ENCODE measurements at regions not wholly inside any gene's neighbourhood (a gene's known extent, or its start where the extent isn't known, plus 50 kb on each side); places are given as distances from the start of the nearest gene placed in this dataset.

GRCh38 chr6:48818052-48818412 is 645.0 kb downstream of the MMUT start:
- Histone ChIP-seq H3K18ac (ENCODE audit: insufficient read length, low read depth, low read length) (no peak overlapping the region), H3K4me1 (ENCODE audit: insufficient read depth, low read length) (no peaks in the 10 kb centered on the region), H2BK20ac (ENCODE audit: low read depth, low read length, poor library complexity, severe bottlenecking) (no peak overlapping the region), H2BK5ac (ENCODE audit: insufficient read length, low read length) (no peak overlapping the region), H4K5ac (ENCODE audit: insufficient read length, low read depth, low read length) (no peak overlapping the region), H3K56ac (ENCODE audit: insufficient read length, low read depth, low read length) (no peak overlapping the region), H3K4me2 (ENCODE audit: insufficient read depth, insufficient read length, low read length) (no peak overlapping the region), H3K23me2 (ENCODE audit: insufficient read length, low read depth, low read length, poor library complexity, severe bottlenecking) (no peaks in the 10 kb centered on the region), H3K27me3 (ENCODE audit: insufficient read depth, low read length) (no peaks in the 10 kb centered on the region), H3K14ac (ENCODE audit: insufficient read depth, low read length) (no peak overlapping the region), H3K9me3 (ENCODE audit: control insufficient read depth, low read depth, low read length) (no peaks in the 10 kb centered on the region), H3K79me2 (ENCODE audit: insufficient read depth, low read length) (no peaks in the 10 kb centered on the region), H3T11ph (ENCODE audit: low read length) (no peak overlapping the region), H3K4ac (ENCODE audit: low read depth, low read length) (no peak overlapping the region), H2BK12ac (ENCODE audit: insufficient read length, low read depth, low read length) (no peak overlapping the region), H4K91ac (ENCODE audit: insufficient read length, low read depth, low read length) (no peak overlapping the region), H2BK15ac (ENCODE audit: low read depth, low read length) (no peak overlapping the region), H2AFZ (ENCODE audit: low read length) (no peak overlapping the region), H3K9ac (ENCODE audit: extremely low read depth, insufficient read length, low read length) (no peak overlapping the region), H2BK120ac (ENCODE audit: low read depth, low read length, poor library complexity, severe bottlenecking) (no peak overlapping the region), H3K23ac (ENCODE audit: insufficient read length, low read depth, low read length) (no peak overlapping the region), H2AK5ac (ENCODE audit: insufficient read length, low read length) (no peak overlapping the region), H3K79me1 (ENCODE audit: insufficient read depth, low read depth, low read length, poor library complexity, severe bottlenecking) (no peaks in the 10 kb centered on the region), H4K8ac (replicated peaks; ENCODE audit: insufficient read length, low read depth, low read length) (no peak overlapping the region), H4K20me1 (ENCODE audit: control insufficient read depth, insufficient read depth, insufficient read length) (no peaks in the 10 kb centered on the region), H3K27ac (ENCODE audit: insufficient read length, low read depth, low read length) (no peak overlapping the region)
- H3K27me3 Mint-ChIP-seq (ENCODE audit: low read depth) = no peaks in the 10 kb centered on the region
- no peak for DNase-seq
- 0 out of 4 replicates have a peak, but pooled peaks cover 0 to 2% of the 10 kb centered on the region in 2 experiments for H3K4me1 Mint-ChIP-seq
- no peak for TF ChIP-seq CTCF (conservative IDR thresholded peaks at IDR 0.05)
- peaks cover 0 to 5% of the 10 kb centered on the region in 2 experiments; a peak in 1 of 5 replicates for H3K9me3 Mint-ChIP-seq
- peaks cover 0 to 10% (median 2%) of the 10 kb centered on the region in 3 experiments; a peak in 2 of 7 replicates for H3K36me3 Mint-ChIP-seq (ENCODE audit: insufficient read depth in 1 of 3, low read depth in 3 of 3)
- no peak overlapping the region for H3K27ac Mint-ChIP-seq
- no peak overlapping the region for H3K4me3 Mint-ChIP-seq

All from H9 (cell line).